Fibroblast of the aortic adventitia (primary cell): ENCODE measurements at regions not wholly inside any gene's neighbourhood (a gene's known extent, or its start where the extent isn't known, plus 50 kb on each side); places are given as distances from the start of the nearest gene placed in this dataset.
"Not testable (repeated sequence)": the region's sequence is repeated elsewhere in the genome, so short reads cannot be mapped to it uniquely, and the experiment has no call there.

ENCODE experiments used
- DNase-seq: peaks from one replicate; pipeline ENCODE4 v3.0.0-alpha.2; 2010; ENCODE audit warnings: low read depth
- H3K4me3 ChIP-seq: 2 replicates; pipeline ENCODE4 v1.5.1; 2011; ENCODE audit warnings: low read depth, mild to moderate bottlenecking, control low read depth, low read length, moderate library complexity
- TF ChIP-seq, protein P1 (sequence below): IDR thresholded peaks from 2 replicates; pipeline ENCODE4 v1.5.1; 2011; ENCODE audit warnings: mild to moderate bottlenecking, low read length, control low read depth, inconsistent platforms; ENCODE audit not compliant: insufficient read depth

DNA sequence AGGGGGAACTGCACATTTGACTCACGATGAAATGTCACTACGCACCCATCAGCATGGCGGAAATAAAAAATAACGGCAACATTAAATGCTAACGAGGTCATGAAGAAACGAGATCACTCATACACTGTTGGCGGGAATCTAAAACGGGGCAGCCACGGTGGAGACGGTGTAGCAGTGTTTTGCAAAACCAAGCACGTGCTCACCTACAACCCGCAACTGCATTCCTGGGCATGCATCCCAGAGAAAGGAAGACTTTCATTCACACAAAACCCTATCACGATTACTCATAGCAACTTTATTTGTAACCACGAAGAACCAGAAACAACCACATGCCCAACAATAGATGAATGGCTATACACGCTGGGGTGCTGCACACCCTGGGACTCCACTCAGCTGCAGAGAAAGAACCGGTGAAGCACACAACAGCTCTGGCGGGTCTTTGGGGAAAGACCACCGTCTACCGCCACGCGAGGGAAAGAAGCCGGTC is 77.0 kb downstream of the YTHDF1 start:
- no peak overlapping the region for H3K4me3 ChIP-seq
- peak; percentile 2 for DNase-seq
- TF ChIP-seq, protein P1, sequence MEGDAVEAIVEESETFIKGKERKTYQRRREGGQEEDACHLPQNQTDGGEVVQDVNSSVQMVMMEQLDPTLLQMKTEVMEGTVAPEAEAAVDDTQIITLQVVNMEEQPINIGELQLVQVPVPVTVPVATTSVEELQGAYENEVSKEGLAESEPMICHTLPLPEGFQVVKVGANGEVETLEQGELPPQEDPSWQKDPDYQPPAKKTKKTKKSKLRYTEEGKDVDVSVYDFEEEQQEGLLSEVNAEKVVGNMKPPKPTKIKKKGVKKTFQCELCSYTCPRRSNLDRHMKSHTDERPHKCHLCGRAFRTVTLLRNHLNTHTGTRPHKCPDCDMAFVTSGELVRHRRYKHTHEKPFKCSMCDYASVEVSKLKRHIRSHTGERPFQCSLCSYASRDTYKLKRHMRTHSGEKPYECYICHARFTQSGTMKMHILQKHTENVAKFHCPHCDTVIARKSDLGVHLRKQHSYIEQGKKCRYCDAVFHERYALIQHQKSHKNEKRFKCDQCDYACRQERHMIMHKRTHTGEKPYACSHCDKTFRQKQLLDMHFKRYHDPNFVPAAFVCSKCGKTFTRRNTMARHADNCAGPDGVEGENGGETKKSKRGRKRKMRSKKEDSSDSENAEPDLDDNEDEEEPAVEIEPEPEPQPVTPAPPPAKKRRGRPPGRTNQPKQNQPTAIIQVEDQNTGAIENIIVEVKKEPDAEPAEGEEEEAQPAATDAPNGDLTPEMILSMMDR = no peak

DNA sequence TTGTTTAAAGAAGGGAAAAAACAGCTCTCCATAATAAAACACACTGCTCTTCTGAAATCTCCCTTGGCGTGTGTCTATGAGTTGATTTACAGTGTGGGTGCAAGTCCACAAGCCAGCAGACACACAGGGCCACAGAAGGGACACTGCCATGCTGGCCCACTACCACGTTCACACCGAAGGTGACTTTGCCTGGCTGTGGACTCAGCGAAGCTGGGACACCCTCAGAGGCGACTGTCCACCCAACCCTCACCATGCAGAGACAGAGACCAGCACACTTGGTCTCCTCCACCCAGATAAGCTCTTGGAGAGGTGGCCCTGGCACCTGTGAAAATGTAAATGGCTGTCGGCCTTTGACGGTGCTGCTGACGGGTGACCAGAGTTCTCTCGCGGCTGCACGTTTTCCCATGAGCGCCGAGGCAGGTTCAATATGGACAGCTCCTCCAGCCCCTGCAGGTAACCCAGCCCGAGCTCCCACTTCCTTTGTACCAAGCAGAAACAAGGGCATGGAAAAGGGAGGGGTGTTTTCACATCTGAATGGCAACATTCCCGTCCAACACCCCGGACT is 78.0 kb downstream of the YTHDF1 start:
- no peak for DNase-seq
- TF ChIP-seq, protein P1 = no peak

DNA sequence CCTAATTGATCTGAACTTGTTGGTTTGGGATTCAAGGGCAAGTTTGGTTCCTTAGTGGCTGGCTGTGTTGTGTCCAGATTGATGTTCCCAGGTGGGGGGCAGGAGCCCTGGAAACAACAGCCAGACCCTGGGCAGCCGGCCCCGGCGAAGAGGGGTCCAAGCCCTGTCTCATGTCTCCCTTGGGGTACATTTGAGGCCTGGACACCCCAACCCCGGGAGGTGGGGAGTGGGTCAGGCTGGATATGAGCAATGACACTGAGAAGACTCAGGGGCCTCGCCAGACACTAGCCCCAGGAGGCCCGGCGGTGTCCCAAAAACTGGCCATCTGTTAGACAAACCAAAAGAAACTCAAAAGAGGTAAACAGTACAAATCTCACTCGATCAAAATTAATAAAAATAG is 79.6 kb downstream of the YTHDF1 start:
- no peak overlapping the region for H3K4me3 ChIP-seq
- TF ChIP-seq, protein P1 = no peak
- no peak for DNase-seq

More for the DNA sequence above, 78.0 kb downstream of the YTHDF1 start:
- no peak overlapping the region for H3K4me3 ChIP-seq

DNA sequence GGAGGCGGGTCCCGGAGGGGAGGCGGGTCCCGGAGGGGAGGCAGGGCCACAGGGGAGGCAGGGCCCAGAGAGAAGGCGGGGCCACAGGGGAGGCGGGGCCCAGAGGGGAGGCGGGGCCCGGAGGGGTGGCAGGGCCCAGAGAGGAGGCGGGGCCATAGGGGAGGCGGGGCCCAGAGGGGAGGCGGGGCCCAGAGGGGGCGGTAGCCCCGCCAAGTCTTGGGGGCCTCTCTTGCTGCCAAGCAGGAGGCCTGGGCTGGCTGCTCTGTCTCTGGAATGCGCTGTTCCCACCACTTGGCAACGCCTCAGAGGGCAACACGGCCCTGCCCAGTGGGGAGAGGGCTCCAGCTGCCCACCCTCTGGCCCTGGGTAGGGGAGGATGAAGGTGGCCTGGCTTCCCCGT is 80.5 kb downstream of the YTHDF1 start:
- TF ChIP-seq, protein P1 = no peak
- H3K4me3 ChIP-seq = no peak overlapping the region
- no peak for DNase-seq

DNA sequence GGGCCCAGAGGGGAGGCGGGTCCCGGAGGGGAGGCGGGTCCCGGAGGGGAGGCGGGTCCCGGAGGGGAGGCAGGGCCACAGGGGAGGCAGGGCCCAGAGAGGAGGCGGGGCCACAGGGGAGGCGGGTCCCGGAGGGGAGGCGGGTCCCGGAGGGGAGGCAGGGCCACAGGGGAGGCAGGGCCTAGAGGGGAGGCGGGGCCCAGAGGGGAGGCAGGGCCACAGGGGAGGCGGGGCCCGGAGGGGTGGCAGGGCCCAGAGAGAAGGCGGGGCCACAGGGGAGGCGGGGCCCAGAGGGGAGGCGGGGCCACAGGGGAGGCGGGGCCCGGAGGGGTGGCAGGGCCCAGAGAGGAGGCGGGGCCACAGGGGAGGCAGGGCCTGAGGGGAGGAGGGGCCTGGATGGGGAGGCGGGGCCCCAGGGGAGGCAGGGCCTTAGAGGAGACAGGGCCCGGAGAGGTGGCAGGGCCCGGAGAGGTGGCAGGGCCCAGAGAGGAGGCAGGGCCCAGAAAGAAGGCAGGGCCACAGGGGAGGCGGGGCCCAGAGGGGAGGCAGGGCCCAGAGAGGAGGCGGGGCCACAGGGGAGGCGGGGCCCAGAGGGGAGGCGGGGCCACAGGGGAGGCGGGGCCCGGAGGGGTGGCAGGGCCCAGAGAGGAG is 81.1 kb downstream of the YTHDF1 start:
- H3K4me3 ChIP-seq, DNase-seq: not testable (repeated sequence)

DNA sequence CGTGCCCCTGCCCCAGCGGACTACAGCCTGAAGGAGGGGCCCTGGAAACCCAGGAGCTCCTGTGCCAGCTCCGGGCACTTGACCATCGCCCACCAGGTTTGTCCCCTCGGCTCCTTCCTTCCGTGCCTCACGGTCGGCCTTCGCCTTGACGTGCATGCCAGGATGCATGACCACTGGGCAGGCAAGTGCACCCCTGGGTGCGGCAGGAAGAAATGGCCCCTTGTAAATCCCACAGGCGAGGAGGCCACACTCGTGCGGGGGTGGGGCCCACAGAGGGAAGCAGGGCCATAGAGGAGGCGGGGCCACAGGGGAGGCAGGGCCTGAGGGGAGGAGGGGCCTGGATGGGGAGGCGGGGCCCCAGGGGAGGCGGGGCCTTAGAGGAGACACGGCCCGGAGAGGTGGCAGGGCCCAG is 81.7 kb downstream of the YTHDF1 start:
- no peak overlapping the region for H3K4me3 ChIP-seq
- TF ChIP-seq, protein P1 = no peak
- no peak for DNase-seq

DNA sequence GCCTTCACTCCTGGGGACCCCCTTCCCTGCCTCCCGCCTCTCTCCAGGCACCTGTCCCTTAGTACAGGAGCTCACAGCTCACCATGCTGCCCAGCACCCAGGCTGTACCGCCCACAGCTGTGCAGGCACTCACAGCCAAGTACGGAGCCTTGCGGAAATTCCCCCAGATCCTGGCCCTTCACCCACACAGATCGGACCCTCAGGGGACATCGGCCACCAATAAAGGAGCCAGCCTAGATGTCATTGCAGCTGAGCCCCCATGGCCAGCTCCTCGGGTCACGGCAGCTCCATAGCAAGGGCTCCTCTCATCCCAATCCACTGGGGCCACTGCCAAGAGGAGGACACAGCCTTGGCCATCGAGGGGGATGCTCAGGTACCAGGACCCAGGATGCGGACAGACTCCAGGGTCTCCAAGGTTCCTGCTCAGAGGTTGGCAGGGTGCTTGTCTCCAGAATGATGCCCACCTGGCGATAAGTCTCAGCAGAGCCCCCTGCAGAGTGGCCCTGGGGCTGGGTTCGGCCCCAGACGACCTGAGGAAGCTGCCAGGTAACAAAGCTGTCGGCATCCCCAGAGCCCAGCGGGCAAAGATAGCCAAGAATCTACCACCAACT is 82.3 kb downstream of the YTHDF1 start:
- no peak overlapping the region for H3K4me3 ChIP-seq
- TF ChIP-seq, protein P1 = no peak
- no peak for DNase-seq
